GM12873 (cell line): ENCODE measurements at regions not wholly inside any gene's neighbourhood (a gene's known extent, or its start where the extent isn't known, plus 50 kb on each side); places are given as distances from the start of the nearest gene placed in this dataset.

Source experiments
- TF ChIP-seq, protein P1 (sequence below): IDR thresholded peaks from 2 replicates; pipeline ENCODE4 v1.5.1; 2012; ENCODE audit warnings: low read depth, mild to moderate bottlenecking, moderate library complexity, low read length, control low read depth; ENCODE audit not compliant: insufficient read depth; ENCODE audit errors: missing control alignments

DNA sequence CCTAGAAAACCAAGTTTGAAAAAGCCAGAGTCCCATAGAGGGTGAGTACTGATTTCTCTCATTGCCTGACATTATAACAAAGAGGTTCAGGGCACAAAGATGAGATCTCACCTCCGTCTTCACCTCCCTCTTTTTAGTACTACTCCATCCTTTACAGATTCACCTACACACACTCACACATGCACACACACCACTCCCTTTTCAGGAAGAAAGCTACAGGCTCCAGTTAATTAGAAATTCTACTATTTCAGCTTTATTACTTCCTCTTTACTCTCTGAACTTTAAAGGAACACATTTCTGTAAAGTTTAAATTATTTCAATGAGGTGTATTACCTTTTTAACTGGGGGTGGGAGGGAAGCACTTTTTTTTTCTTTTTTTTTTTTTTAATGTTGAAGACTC is 59.6 kb upstream of the PRDX6 start:
- TF ChIP-seq, protein P1, sequence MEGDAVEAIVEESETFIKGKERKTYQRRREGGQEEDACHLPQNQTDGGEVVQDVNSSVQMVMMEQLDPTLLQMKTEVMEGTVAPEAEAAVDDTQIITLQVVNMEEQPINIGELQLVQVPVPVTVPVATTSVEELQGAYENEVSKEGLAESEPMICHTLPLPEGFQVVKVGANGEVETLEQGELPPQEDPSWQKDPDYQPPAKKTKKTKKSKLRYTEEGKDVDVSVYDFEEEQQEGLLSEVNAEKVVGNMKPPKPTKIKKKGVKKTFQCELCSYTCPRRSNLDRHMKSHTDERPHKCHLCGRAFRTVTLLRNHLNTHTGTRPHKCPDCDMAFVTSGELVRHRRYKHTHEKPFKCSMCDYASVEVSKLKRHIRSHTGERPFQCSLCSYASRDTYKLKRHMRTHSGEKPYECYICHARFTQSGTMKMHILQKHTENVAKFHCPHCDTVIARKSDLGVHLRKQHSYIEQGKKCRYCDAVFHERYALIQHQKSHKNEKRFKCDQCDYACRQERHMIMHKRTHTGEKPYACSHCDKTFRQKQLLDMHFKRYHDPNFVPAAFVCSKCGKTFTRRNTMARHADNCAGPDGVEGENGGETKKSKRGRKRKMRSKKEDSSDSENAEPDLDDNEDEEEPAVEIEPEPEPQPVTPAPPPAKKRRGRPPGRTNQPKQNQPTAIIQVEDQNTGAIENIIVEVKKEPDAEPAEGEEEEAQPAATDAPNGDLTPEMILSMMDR = no peak

DNA sequence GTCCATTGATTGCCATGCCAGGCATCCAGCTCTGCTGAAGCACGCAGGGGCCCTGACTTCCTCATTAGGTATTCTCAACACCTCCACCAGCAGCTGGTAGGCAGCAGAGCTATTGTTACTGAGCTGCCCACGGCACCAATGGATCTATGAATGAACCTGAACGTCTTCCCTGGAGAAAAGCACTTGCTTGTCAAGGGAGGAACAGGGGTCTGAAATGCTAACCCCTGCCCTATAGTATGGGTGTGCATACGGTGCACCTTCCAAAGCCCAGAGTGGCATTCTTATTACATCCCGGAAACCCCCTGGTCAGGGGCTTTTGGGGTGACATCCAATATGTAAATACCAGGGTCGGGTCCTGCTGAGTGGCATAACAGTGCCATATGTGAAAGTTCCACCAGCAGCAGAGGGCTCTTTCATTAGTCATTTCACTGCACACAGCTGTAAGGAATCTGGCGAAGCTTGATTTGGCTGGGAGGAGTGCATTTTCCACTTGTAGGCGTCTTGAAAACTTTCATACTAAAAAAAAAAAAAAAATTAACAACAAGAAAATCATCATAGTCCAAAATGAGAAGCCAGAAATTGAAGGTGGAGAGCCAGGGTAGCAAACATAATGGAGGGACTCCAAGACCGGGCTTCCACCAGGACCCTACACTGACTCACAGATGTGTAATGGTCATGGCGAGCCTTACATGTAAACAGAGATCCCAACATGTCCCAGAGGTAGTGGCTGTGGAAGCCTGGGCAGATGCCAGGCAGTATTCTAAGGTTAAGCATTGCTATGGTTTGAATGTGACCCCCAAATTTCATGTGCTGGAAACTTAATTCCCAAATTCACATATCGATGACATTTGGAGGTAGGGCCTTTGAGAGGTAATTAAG is 58.8 kb upstream of the PRDX6 start:
- TF ChIP-seq, protein P1 = no peak

DNA sequence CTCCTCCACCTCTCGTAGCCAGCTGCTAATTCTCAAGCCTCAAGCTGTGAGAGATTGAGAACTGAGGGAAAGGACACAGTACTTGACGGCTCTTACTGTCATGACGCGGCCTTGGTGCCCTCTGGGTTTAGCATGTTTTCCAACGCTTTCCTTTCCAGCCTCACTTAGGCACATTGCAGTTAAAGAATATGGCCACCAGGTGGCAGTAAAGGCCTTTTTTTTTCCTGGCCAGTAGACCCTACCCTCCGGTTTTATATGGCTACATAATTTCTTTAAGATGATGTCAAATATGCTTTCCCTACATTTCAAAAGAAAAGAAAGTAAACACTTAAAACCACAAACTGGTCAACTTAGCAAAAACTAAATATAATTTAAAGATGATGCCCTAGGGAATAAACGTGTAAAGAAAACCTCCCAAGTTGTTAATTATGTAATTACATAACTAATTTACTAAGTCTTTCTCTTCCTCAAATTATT is 56.8 kb upstream of the PRDX6 start:
- TF ChIP-seq, protein P1 = peak; percentile 70

DNA sequence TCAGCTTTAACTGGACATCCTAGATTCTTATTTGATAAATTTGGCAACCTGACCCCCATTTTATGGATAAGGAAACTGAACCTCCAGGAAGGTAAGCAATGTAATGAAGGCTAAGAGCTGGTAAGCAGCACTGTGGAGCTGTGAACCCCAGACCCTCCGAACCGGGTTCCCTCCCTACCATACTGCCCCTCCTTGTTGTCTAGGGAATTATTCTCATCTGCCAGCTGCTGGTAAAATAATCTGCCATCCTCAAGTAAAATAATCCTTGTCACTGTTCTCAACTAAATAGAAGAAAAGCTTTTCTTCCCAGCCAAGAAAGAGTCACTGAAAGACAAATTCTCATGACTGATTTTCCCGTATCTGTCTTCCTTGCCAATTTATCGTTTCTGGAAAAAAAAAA is 55.8 kb upstream of the PRDX6 start:
- TF ChIP-seq, protein P1 = no peak

DNA sequence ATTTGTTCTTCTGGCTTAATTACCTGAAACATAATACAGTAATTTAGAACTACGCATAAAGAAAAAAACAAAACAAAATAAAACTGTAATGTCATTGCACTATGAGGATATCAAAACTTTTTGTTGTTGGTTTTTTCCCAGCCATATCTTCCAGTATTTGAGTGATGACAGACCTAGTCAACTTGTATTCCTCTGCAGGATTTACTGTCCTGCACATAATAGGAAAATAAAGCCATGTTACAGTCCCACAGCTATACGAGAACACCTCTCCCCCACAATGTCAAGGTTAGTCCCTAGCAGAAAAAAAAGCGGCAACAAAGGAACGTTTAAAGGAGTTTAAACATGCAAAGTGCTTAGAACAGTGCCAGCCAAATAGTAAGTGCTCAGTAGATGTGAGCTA is 55.3 kb upstream of the PRDX6 start:
- TF ChIP-seq, protein P1 = no peak

DNA sequence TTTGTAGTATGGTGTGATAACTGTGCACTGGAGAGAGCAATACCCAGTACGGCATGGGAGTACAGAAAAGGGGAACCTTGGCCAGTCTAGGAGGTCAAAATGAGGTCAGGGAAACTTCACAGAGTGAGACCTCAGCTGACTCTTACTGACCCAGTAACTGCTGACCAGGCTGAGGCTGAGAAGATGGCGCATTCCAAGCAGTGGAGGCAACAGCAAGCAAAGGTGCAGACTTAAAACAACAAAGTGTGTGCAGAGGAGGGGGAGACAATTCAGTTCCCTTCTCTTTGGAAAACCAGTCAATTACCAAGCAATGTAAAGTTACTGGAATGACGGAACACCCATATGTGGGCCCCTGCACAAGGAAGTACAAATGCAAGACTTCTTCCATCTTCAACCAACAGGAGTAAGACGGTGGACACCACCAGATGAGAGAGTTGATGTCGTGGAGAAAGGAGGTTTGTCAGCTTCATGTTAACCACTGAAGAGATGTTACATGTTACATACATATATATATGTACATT is 54.6 kb upstream of the PRDX6 start:
- TF ChIP-seq, protein P1 = no peak

DNA sequence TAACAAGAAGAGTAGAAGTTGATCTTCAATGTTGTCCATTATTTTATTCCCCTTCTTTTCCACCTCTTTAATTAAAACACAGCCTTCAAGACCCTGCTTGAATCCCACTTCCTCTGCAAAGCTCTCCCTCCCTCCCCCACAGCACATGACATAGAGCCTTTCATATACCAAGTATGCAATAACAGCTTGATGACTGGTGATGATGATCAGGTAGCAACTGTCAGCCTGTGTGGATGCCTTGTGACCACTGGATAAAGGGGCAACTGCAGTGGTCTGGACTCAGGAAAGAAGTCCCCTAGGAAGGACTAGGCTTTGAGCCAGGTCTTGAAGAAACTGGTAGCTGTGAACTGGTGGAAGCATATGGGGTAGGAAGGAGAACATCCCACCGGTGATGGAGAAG is 53.8 kb upstream of the PRDX6 start:
- TF ChIP-seq, protein P1 = no peak
